HG03025 (cell line): ENCODE measurements at regions not wholly inside any gene's neighbourhood (a gene's known extent, or its start where the extent isn't known, plus 50 kb on each side); places are given as distances from the start of the nearest gene placed in this dataset.
A peak's percentile ranks its signal among the peaks of the same experiment; 100 is the strongest.
"Not testable (repeated sequence)": the region's sequence is repeated elsewhere in the genome, so short reads cannot be mapped to it uniquely, and the experiment has no call there.

Source experiments
- ATAC-seq: cut with Tn5 transposase; IDR thresholded peaks from one replicate; pipeline ENCODE4 v1.9.1; 2021; ENCODE audit warnings: mild to moderate bottlenecking, moderate library complexity; ENCODE audit not compliant: unreplicated experiment, low FRiP score

DNA sequence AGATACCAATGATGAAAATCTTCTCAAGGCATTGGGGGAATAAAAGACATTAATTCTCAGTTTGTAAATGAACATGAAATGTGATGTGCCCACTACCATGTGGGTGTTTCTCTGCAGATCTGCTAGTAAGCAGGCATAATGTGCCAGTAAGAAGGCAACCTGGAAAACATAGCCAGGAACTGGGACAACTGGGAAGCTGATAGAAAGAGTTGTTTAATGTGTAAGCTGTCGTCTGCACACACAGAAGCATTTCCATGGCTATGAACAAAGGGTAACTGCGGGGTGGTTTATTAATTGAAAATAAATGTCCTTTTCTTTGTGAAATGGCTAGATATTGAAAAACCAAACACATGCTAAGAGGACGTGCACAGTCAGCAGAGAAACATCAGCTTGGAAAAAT is 52.0 kb downstream of the ZC3H11B start:
- no peak for ATAC-seq

DNA sequence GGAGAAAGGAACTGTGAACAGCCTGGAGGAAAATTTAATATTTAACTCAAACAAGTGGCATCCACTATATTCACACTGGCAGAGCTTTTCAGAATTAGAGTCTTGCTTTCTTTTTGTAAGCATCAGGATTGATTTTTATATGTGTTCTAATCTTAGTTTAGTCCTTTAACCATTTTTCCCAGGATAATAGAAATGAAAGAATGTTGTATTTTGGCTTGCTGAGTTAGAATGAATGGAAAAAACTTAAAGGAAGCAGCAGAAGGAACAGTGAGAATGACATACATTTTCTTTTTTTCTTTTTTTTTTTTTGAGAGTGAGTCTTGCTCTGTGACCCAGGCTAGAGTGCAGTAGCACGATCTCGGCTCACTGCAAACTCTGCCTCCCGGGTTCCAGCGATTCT is 53.0 kb downstream of the ZC3H11B start:
- no peak for ATAC-seq

DNA sequence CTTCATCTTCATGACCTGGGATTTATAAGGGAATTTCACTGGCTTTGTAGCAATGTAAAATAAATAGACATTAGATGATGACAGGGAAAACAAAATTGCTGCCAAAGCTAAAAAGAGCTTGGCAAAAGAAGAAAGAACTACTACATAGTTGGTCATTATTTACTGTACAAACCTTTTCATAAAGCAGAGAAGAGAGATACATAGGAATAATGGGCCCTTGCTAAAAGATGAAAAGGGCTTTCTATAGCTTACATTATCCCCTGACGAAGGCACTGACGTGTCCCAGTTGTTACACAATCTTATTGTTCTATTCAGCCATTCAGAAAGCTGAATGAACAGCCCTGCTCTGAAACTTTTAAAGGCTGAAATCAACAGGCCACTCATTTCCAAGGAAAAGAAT is 57.1 kb downstream of the ZC3H11B start:
- no peak for ATAC-seq

GRCh38 chr1:219555031-219555692 is 57.7 kb downstream of the ZC3H11B start:
- no peak for ATAC-seq

DNA sequence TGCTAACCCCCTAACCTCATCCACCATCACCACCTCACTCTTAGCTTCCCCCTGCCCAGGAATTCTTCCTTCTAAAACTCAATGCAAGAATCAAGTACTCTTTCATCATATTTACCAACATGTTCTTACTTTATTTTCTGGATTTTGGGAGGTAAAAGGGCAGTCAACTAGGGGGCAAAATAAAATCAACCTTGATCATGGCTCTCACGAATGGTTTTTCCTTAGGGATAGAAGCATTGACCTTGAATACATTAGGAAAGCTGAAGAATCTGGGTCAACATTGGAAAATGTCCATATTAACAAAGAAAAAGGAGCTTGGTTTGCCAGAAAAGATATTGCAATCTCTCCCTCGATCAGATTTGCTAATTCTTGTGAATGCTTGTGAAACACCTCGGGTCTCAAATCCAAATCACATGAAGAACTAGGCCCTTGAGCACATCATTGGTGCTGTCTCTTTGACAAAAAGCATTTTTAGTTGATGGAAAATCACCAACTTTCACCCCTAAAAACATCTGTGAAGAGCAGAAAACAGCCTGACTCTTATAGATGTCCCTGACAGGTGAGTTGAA is 58.9 kb downstream of the ZC3H11B start:
- ATAC-seq: no peak

GRCh38 chr1:219550201-219550600 is 62.7 kb downstream of the ZC3H11B start:
- no peak for ATAC-seq

DNA sequence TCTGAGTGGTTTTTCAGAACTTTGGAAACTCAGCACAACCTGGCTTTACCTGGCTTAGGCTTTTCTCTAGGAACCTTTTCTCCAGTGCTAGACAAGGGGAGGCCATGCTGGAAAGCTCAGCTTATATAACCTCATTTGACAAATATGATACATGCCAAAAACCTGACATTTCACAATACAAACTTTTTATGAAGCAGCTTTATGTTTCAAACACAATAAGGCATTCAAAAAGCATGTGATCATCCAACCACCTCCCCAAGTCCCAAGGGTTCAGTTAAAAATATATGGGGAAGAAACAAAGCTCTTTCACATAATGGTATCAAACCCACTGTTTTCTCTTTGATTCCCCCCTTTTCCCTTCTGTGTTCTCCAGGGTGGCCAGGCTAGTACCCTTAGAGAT is 63.7 kb downstream of the ZC3H11B start:
- ATAC-seq: no peak

DNA sequence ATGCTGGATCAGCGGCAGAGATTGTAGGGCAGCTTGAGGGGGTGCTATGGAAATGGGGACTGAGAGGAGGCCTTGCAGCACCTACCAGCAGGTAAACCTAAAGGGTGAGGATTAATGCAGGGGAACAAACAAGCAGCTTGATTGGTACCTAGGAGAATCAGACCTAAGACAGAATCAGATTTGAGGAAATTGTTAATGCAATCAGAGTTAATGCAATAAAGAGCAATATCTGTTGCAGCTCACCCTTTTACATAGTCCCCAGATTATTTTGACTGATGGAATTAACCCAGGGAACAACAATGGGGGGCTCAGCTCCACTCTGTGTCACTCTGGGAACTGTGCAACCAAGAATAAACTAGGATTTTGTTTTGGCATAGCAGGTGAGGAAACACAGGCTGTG is 64.5 kb downstream of the ZC3H11B start:
- ATAC-seq: no peak

- ATAC-seq: not testable (repeated sequence)
Observed at GRCh38 chr1:219545756-219546155, 67.1 kb downstream of the ZC3H11B start.

GRCh38 chr1:219544163-219544846 is 68.6 kb downstream of the ZC3H11B start:
- no peak for ATAC-seq

DNA sequence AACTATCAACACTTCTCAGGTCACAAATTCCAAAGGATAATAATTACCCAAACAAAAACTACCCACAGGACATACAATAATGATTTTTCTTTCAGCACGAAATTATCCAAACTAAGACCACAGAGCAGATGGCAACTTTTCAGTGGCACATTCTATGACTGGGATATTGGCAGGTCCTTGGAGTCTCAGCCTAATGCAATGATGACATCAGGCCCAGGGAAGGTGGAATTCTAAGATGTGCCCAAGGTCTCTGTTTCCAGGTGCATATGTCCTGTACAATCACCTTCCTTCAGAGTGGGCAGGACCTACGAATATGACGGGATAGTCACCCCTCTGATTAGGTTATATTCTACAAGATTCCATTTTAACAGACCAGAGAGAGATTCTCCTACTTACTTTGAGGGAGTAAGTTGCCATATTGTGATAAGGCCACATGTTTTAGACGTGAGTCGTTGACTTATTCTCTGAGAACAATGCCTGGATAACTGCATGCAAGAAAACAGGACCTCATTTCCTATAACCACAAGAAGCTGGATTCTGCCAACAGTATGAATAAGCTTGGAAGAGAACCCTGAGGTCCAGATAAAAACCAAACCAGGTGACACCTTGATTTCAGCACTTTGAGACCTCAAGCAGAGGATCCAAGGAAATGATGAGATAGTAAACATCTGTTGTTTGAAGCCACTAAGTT is 69.9 kb downstream of the ZC3H11B start:
- no peak for ATAC-seq

DNA sequence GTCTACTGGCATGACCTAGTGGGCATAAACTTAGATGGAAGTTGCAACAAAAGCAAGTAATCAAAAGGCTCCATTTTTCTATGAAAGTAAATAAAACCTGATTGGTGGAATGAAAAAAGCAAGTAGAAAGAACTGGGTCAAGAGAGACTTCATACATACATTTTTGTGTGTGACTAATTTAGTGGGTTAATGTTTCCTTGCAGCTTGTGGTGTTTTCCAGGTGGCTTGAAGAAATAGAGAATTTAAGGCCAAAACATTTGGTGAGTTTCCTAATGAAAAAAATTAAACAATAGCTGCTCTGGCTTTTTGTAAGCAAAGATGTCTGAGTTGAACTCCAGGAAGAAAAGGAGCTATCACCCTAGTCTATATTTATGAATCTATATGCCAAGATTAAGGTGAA is 71.0 kb downstream of the ZC3H11B start:
- ATAC-seq: no peak

DNA sequence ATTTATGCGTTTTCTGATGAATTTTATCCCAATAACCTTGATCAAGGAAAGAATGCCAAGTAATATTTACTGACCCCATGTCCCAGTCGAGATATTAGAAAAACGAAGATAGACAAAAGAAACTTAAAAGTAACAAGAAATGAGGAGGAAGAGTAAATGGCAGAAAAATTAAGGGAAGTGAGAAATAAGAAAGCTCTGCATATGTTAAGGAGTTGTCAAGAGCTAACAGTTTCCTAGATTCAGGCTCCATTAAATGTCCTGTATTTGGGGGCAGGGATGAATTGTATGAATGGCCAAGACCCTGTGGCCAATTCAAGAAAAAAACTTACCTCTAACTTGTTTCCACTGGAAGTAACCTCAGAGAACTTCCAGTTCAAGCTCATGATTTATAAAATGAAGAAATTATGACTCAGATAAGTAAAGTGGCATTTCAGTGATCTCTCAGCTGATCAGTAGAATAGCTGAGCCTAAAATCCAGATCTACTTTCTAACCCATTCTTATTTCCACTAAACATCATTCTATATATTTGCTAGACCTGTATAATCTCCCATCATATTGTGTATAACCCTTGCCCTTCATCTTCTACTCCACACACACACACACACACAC is 73.2 kb downstream of the ZC3H11B start:
- peak; percentile 47 for ATAC-seq

DNA sequence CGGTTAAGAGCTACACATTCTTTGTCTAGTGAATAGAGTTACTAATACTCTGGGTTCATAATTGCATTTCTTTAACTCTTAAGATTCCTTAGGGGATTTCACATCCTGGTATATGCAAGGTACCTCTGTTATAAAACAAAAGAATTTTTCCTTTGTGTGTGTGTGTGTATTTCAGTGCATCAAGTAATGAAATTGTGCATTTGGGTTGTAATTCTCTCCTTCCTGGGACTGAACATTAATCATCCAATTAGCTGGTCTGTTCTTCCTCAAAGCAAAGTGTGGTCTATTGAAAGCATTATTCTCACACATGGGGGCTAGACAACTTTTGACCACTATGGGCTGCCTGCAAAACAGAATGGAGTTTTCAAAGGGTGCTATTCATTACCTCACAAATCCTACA is 74.0 kb downstream of the ZC3H11B start:
- no peak for ATAC-seq

- no peak for ATAC-seq
Observed at GRCh38 chr1:219537223-219537631, 75.7 kb downstream of the ZC3H11B start.

GRCh38 chr1:219536038-219536437 is 76.9 kb downstream of the ZC3H11B start:
- no peak for ATAC-seq

GRCh38 chr1:219534991-219535390 is 77.9 kb downstream of the ZC3H11B start:
- ATAC-seq: no peak

GRCh38 chr1:219533280-219533679 is 79.6 kb downstream of the ZC3H11B start:
- no peak for ATAC-seq

DNA sequence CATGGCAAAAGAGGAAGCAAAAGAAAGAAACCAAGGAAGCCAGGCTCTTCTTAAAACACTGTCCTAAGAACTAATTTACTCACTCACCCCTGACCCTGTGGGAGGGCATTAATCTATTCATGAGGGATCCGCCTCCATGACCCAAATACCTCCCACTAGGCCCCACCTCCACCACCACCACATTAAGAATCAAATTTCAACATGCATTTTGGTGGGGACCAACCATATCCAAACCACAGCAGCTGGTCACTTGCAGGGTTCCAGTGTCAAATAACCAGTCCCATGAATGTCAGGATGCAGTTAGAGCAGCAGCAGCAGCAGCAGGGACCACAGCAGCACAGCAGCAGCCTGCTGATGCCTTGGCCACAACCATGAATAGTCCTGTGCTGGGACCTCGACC is 83.8 kb downstream of the ZC3H11B start:
- no peak for ATAC-seq

DNA sequence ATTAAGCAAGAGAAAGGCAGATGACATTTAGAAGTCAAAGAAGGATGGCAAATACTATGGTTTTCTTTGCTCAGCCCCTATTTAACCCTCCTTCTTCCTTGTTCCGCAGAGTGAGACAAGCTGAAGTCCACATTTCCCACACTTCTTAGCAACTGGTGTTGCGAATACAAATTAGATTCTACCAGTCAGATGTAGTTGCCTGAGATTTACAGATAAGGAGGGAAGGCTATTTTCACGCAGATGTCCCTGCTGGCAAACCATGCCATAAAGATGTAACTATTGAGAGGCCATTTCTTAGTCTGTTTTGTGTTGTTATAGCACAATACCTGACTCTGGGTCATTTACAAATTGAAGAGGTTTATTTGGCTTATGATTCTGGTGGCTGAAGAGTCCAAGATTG is 84.3 kb downstream of the ZC3H11B start:
- ATAC-seq: no peak

DNA sequence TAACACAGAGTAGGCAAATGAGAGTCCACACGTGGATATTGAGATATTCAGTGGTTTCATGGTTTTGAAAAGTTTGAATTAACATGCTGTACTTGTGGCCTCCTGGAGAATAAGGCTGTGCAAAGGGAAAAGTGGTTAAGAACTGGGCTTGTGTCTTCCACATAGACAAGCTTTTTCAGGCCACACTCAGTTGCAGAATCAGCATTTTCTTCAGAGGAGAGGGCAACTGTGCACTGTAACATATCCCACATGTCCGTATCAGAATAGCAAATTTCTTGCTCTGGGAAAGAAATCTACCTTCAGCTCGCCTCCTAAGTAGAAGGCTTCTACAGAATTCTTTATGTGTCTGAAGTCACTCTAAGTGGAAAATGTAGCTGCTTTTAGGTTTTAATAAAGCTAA is 84.9 kb downstream of the ZC3H11B start:
- ATAC-seq: no peak
